HG03575 (cell line): ENCODE measurements at regions not wholly inside any gene's neighbourhood (a gene's known extent, or its start where the extent isn't known, plus 50 kb on each side); places are given as distances from the start of the nearest gene placed in this dataset.

ENCODE experiments used
- ATAC-seq: cut with Tn5 transposase; IDR thresholded peaks from one replicate; pipeline ENCODE4 v1.9.1; 2021; ENCODE audit not compliant: unreplicated experiment, insufficient number of reproducible peaks, low FRiP score; ENCODE audit errors: extremely low read depth

- no peak for ATAC-seq
Observed at GRCh38 chr5:4116834-4117233, 521.2 kb downstream of the IRX1 start.

- no peak for ATAC-seq
Observed at GRCh38 chr5:4124221-4124970, 528.8 kb downstream of the IRX1 start.

GRCh38 chr5:4128994-4129393 is 533.4 kb downstream of the IRX1 start:
- ATAC-seq, result no peak

- no peak for ATAC-seq
Observed at GRCh38 chr5:4129523-4129922, 533.9 kb downstream of the IRX1 start.

DNA sequence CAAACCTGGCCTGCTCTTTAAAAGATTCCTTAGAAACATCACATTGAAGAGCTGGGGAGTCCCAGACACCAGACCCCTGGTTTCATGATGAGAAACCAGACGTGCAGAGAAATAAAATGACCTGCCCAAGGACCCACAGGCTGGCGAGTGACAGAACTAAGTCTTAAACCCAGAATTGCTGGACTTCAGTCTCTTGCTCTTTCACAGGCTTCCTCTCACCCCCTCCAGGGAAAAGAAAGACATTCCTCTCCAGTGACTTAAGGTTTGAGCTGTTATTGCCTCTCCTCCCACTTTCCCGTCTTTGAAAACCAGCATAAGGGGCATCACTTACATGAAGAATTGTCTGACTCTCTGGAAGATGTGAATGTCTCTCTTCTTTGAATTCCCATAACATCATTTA is 535.2 kb downstream of the IRX1 start:
- no peak for ATAC-seq

DNA sequence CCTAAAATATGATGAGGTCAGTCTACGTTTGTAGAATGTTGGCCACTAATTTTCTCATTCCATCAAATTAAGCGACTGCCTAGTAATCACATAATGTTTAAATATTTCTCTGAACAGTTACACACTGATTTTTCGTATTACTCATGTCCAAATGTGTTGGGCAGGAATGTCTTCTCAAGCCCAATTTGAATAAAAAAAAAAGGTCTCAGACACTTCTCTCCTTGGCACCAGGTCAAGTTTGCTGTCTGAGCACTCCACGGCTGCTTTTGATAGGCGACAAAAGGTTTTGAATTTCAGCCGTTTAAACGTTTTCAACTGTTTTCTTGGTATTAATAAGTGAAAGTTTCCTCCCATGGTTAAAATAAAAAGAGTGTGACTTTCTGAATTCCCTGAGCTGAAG is 542.1 kb downstream of the IRX1 start:
- no peak for ATAC-seq

GRCh38 chr5:4142842-4143241 is 547.2 kb downstream of the IRX1 start:
- no peak for ATAC-seq

DNA sequence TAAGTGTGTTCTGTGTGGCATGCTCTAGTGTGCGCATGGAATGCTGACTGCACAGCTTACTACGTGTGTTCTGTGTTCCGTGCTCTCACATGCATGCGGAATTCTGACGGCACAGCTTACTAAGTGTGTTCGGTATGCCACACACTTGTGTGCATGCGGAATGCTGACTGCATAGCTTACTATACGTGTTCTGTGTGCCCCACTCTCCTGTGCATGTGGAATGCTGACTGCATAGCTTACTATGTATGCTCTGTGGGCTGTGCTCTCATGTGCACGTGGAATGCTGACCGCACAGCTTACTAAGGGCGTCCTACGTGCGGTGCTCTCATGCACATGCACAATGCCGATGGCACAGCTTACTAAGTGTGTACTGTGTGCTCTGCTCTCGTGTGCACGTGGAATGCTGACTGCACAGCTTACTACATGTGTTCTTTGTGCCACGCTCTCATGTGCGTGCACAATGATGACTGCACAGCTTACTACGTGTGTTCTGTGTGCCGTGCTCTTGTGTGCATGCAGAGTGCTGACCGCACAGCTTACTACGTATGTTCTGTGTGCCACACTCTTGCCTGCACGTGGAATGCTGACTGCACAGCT is 548.9 kb downstream of the IRX1 start:
- no peak for ATAC-seq

DNA sequence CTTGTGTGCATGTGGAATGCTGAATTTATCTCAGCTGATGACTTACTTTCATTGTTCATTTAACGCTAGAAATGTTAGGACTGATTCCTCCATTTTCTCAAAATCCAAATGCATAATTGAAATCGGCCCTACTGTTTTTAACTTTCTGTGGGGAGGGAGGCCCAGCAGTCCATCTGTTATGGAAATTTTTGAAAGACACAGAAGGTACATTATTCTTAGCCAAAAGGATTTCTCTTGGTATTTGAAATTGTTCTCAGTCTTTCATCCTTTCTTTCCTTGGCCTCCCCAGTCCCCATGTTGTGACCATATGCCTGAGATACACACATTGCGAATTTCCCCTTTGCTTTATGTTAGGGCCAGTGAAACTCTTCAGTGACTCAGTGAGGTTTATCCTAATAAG is 549.9 kb downstream of the IRX1 start:
- no peak for ATAC-seq

DNA sequence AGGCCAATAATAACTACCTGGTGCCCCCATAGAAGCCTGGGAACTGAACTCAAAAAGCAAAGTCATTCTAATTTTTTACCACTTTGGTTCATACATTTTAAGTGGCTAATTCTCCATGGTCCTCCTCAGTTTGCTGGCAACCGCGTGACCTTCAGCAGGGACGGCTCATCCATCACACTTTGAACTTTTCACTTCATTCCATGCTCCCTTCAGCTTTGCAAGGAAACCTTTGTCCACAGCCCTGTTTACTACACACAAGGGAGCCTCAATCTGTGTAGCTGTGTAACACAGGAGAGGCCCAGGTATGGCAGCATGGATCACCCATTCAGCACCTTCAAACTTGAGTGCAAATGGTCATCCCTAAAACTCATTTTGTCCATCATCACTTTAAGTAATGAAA is 552.4 kb downstream of the IRX1 start:
- no peak for ATAC-seq

GRCh38 chr5:4150067-4150466 is 554.4 kb downstream of the IRX1 start:
- no peak for ATAC-seq

GRCh38 chr5:4156153-4156552 is 560.5 kb downstream of the IRX1 start:
- no peak for ATAC-seq

- no peak for ATAC-seq
Observed at GRCh38 chr5:4156889-4157288, 561.3 kb downstream of the IRX1 start.

DNA sequence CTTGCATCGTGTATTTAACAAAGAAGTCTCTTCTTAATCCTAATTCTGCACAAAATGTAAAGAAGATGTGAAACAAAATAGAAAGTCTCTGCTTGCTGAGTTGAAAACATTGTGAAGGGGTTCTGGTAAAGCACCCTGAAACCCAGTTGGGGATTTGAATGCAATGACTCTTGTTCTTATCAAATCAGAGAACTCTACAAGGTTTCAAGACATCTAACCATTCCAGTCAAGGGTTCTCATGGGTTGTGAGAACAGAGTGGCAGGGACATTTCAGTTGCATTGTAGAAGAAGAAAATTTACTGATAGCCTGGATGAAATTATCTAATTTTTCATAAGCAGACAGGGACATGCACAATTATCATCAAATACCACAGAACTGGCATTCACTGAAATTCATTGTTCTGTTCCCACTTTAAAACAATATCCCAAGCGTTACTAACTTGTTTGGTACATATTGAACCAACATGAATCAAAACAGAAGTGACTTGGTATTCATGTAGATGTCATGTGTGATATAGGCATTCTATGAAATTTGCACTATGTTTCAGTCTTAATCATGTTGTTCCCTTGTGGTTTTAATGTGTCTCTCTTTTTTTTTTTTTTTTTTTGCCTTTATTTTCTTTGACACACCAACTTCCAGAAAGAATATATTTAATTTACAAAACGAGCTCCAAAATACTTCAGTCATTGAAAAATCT is 563.3 kb downstream of the IRX1 start:
- ATAC-seq, result no peak

GRCh38 chr5:4159681-4160080 is 564.0 kb downstream of the IRX1 start:
- no peak for ATAC-seq

- ATAC-seq, result no peak
Observed at GRCh38 chr5:4164167-4164566, 568.5 kb downstream of the IRX1 start.

DNA sequence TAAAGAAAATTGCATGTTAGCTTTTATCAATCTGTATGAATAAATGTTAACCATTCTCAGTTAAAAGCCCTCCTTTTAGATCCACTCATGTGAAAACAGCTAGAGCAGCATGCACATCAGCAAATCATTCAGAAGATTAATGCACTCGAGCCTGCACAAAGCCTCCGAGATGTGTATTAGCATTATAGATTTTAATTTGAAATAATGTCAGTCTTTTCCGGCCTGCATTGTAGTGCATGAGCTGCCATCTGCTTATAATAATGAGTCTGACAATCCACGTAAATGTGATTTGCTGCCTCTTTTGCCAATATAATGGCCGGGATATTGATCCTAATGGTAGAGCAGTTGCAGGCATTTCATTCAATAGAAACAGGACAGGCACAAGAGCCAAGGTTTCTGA is 585.1 kb downstream of the IRX1 start:
- ATAC-seq, result no peak

DNA sequence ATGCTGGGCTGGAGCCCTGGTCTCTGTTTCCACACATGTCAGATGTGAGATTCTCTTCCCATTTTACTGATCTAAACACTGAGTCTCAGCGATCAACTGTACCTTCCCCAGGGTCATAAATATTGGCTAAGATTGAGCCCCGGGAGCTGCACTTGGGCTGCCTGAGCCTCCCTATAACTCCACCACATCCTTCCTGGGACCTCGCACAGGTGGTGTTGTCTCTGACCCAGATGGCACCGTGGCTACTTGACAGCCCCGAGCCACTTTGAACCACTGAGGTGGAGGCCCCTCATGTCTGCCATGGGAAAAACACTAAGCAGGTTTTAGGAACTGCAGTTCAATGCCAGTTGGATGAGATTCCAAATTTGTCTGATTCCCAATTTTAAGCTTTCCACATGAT is 586.5 kb downstream of the IRX1 start:
- no peak for ATAC-seq

GRCh38 chr5:4185127-4185526 is 589.5 kb downstream of the IRX1 start:
- ATAC-seq, result no peak

DNA sequence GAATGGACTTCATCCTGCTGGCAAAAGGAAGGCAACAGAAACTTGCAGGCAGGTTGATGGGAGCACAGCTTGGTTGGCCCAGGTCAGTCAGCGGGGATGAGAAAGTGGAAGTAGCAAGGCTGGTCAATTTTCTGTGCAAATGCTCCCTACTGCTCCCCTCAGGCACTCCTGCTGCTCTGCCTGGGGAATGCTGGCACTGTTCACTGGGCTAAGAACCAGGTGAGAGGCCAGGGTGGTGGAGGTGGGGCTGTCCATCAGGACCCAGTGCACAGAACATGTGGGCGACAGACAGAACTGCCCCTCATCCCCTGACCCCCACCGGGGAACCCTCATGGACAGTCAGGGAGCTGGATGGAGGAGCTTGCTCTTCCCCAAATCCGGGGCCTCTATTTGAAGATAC is 593.1 kb downstream of the IRX1 start:
- no peak for ATAC-seq
